HCT116 (cell line): ENCODE measurements at regions not wholly inside any gene's neighbourhood (a gene's known extent, or its start where the extent isn't known, plus 50 kb on each side); places are given as distances from the start of the nearest gene placed in this dataset.

Experiments used
- CTCF ChIP-seq, 3 experiments: fragments of 200-600 bp in 1 of 3; sonication (generic) in 1 of 3; IDR thresholded peaks in 2 of 3; conservative IDR thresholded peaks in 1 of 3; 2 replicates each; pipeline ENCODE4 v1.5.1; 2012 to 2017; ENCODE audit warnings: low read depth in 2 of 3, low read length in 2 of 3, antibody characterized with exemption in 1 of 3, borderline replicate concordance in 1 of 3, control low read depth in 1 of 3, mild to moderate bottlenecking in 1 of 3, mixed read lengths in 1 of 3, mixed run types in 1 of 3, moderate library complexity in 1 of 3; ENCODE audit not compliant: insufficient read depth in 1 of 3
- MAX ChIP-seq: IDR thresholded peaks from 2 replicates; pipeline ENCODE4 v1.6.1; 2012
- POLR2A ChIP-seq: IDR thresholded peaks from 2 replicates; pipeline ENCODE4 v1.7.0; 2011; ENCODE audit warnings: borderline replicate concordance; ENCODE audit not compliant: insufficient read depth, insufficient read length; ENCODE audit errors: extremely low read depth
- SIN3A ChIP-seq: IDR thresholded peaks from 2 replicates; pipeline ENCODE4 v1.6.1; 2012; ENCODE audit warnings: low read depth
- SP1 ChIP-seq: IDR thresholded peaks from 2 replicates; pipeline ENCODE4 v1.6.1; 2012; ENCODE audit warnings: low read depth

- TF ChIP-seq SP1 (no peak), POLR2A (no peak), CTCF (IDR thresholded peaks at IDR 0.05 in 2 of 3, conservative IDR thresholded peaks at IDR 0.05 in 1 of 3; ENCODE audit: borderline replicate concordance in 1 of 3, insufficient read depth in 1 of 3, low read depth in 2 of 3, low read length in 2 of 3) (no peak), SIN3A (no peak), MAX (no peak)
These were observed 96.3 kb upstream of the THUMPD2 start for GRCh38 chr2:39875182-39875913.
